ENCODE measurements at regions not wholly inside any gene's neighbourhood (a gene's known extent, or its start where the extent isn't known, plus 50 kb on each side); places are given as distances from the start of the nearest gene placed in this dataset.

GRCh38 chrX:7389576-7389975 lies 241.6 kb upstream of the PUDP start:
- Histone ChIP-seq H3K27ac (ENCODE audit: insufficient read depth, low read depth, low read length) (no peak overlapping the region), H2AFZ (ENCODE audit: low read depth, low read length) (no peak overlapping the region), H3K9me3 (replicated peaks; ENCODE audit: control insufficient read depth, insufficient read depth, low read length) (no peaks in the 10 kb centered on the region), H3K27me3 (ENCODE audit: control insufficient read depth in 2 of 2, insufficient read depth in 2 of 2, low read length in 2 of 2) (no peaks in the 10 kb centered on the region), H3K4me2 (ENCODE audit: insufficient read depth, low read length) (no peak overlapping the region), H3K79me2 (ENCODE audit: control insufficient read depth, insufficient read depth, low read length) (no peaks in the 10 kb centered on the region), H3K4me1 (ENCODE audit: control insufficient read depth, extremely low read depth, insufficient read depth, low read length) (no peaks in the 10 kb centered on the region), H4K20me1 (replicated peaks; ENCODE audit: control insufficient read depth, extremely low read depth, insufficient read depth, low read length) (no peaks in the 10 kb centered on the region), H3K9ac (replicated peaks; ENCODE audit: extremely low read depth, insufficient read depth, low read length) (no peak overlapping the region), H3K36me3 (ENCODE audit: control insufficient read depth in 2 of 2, extremely low read depth in 1 of 2, insufficient read depth in 2 of 2, low read length in 2 of 2) (no peaks in the 10 kb centered on the region), H3K4me3 (replicated peaks in 1 of 3; ENCODE audit: insufficient read depth in 1 of 3, low read depth in 1 of 3, low read length in 3 of 3) (no peak overlapping the region), H3K9me1 (replicated peaks; ENCODE audit: control insufficient read depth, extremely low read depth, insufficient read depth, low read length) (no peaks in the 10 kb centered on the region)
- ChIA-PET POLR2A (no interaction called here), CTCF (no interaction called here)
- dilution Hi-C loops (cut with MboI; ENCODE audit: extremely low pct_ligation_motif_present, low sequenced_read_pairs): no loop called here
- no TSS peak for BruUV-seq (replicated peaks)
- DNase-seq (ENCODE audit: low read depth, low spot score): no peak
- intact Hi-C loops (cut with micrococcal nuclease): no loop called here
- TF ChIP-seq GATA2 (IDR thresholded peaks at IDR 0.05; ENCODE audit: insufficient read depth, insufficient read length, low read depth, low read length) (no peak), POLR2A (IDR thresholded peaks at IDR 0.05; ENCODE audit: low read depth, low read length) (no peak), FOS (IDR thresholded peaks at IDR 0.05; ENCODE audit: borderline replicate concordance, insufficient read depth, low read length) (no peak), MAX (IDR thresholded peaks at IDR 0.05; ENCODE audit: insufficient read depth, insufficient read length) (no peak), MYC (IDR thresholded peaks at IDR 0.05; ENCODE audit: low read depth, low read length) (no peak), POLR2AphosphoS5 (IDR thresholded peaks at IDR 0.05; ENCODE audit: insufficient read depth, low read depth, low read length) (no peak), JUN (IDR thresholded peaks at IDR 0.05; ENCODE audit: borderline replicate concordance, insufficient read depth, insufficient read length, low read depth) (no peak), EZH2 (IDR thresholded peaks at IDR 0.05; ENCODE audit: borderline replicate concordance, low read depth, low read length, severe bottlenecking) (no peak), CTCF (IDR thresholded peaks at IDR 0.05; ENCODE audit: extremely low read depth in 1 of 2, insufficient read depth in 1 of 2, low read depth in 1 of 2, low read length in 2 of 2) (no peak)
- no peak for FAIRE-seq
